Right ventricle myocardium inferior (tissue), 1 donor: ENCODE measurements at regions not wholly inside any gene's neighbourhood (a gene's known extent, or its start where the extent isn't known, plus 50 kb on each side); places are given as distances from the start of the nearest gene placed in this dataset.
"Not testable (repeated sequence)": the region's sequence is repeated elsewhere in the genome, so short reads cannot be mapped to it uniquely, and the experiment has no call there.

Source experiments
- ATAC-seq: fragments of 200-7000 bp; cut with Tn5 transposase; one replicate; pipeline ENCODE4 v1.9.1; 2020; ENCODE audit warnings: mild to moderate bottlenecking, moderate library complexity
- DNase-seq: peaks from one replicate; pipeline ENCODE4 v3.0.0; 2021; ENCODE audit errors: missing footprints
- intact Hi-C: fragments of 100-400 bp; cut with DNase I; formaldehyde crosslinking; loops from one replicate; pipeline ENCODE4 v1.11.0; 2022
- donor health status: DM: no; HTN: yes; CAD: no; lungs with severe emphysema.

GRCh38 chr6:167406533-167407238 lies 81.8 kb downstream of the TTLL2 start:
- DNase-seq, intact Hi-C loops, ATAC-seq: not testable (repeated sequence)

- ATAC-seq = no peak
- intact Hi-C loops = no loop called here
- DNase-seq = no peak
These were observed 82.6 kb downstream of the TTLL2 start for GRCh38 chr6:167407239-167408064.

- DNase-seq (no peak), ATAC-seq (no peak)
- intact Hi-C loops = no loop called here
These were observed 83.5 kb downstream of the TTLL2 start for GRCh38 chr6:167408235-167408869.

DNA sequence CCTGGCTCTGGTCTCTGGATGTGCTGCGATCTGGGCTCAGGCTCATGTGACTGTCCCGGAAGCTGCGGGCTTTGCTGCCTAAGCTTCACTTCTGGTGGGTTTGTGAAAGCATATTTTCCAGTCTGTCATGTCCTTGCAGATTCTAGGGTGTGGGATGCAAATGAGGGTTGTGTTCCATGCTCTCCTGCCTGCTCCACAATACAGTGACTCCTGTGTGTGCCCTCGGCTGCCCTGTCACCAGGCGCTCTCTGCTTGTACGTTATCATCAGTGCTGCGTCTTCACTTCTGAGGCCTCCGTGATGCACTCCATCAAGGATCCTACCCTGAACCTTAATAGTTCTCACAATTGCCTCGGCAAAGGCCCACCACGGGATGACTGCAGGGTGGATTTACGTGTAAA lies 84.2 kb downstream of the TTLL2 start:
- no peak for DNase-seq
- no peak for ATAC-seq
- intact Hi-C loops = no loop called here

GRCh38 chr6:167409694-167410093 lies 84.8 kb downstream of the TTLL2 start:
- intact Hi-C loops = no loop called here
- ATAC-seq (no peak), DNase-seq (no peak)

DNA sequence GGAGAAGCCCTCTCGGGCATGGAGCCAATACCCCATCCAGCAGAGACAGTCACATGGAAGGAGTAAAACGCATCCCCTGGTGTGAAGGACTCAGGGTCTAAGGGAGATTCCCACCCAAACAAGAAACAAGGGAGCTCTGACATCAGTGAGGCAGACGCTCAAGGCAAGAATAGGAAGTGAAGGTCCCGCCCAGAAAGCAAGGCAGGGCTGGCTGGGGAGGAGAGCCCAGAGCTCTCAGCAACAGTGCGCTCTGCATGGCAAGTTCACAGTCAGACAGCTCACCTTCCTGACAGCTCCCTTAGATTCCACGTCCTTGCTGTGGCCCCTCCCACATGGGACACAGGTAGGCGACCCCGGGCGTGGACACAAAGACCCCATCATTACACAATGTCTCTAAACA lies 85.6 kb downstream of the TTLL2 start:
- no peak for DNase-seq
- no peak for ATAC-seq
- intact Hi-C loops = no loop called here

DNA sequence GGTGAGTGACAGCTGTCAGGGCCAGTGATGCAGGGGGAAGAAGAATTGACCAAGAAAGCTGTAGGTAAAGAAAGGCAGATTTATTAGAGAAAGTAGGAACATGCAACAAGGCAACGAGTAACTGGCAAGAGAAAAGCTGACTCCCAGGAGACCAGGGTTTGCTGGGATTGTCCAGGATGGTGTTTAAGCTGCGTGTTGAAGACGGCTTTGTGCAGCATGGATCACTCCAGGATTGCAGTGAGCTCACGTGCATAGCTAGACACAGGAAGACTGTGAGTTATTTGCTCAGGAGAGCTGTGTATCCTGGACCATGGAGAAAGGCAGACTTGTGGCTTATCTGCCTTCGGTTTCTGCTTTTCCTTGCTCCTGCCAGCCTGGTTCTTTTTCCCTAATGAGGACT lies 87.6 kb downstream of the TTLL2 start:
- ATAC-seq (no peak), DNase-seq (no peak)
- intact Hi-C loops = no loop called here

GRCh38 chr6:167415441-167415961 lies 90.6 kb downstream of the TTLL2 start:
- ATAC-seq (no peak), DNase-seq (no peak)
- intact Hi-C loops = no loop called here

DNA sequence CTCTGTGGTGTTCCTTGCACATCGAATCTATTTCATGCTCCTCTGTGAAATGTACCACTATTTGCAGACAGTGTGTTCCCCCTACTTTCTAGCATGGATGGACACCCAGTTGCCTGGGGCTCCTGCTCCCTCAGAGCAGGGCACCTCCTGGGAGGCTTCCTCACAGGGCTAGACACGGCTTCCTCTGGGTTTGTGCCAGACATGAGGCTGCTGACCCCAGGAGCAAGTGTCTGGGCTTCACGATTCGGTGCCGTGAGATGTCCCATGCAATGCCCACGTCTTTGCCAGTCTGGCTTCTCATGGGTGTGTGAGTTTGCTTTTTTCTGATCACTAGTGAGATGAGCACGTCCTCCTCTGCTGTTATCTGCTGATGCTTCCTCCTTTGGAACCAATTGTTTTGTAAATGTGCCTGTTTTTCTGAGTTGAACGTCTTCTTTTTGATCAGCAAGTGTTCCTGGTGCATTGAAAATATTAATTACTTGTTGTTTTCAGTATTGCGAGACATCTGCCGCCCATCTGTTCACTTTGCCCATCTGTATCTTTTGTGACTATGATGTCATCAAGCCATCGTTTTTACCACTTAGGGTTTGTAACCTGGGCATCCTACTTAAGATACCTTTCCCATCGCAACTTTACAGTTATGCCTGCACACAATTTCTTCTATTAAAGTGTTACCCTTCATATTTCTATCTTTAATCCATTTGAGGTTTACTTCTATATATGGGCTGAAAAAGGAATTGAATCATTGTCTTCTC lies 92.0 kb downstream of the TTLL2 start:
- intact Hi-C loops = no loop called here
- ATAC-seq = no peak
- DNase-seq = no peak

DNA sequence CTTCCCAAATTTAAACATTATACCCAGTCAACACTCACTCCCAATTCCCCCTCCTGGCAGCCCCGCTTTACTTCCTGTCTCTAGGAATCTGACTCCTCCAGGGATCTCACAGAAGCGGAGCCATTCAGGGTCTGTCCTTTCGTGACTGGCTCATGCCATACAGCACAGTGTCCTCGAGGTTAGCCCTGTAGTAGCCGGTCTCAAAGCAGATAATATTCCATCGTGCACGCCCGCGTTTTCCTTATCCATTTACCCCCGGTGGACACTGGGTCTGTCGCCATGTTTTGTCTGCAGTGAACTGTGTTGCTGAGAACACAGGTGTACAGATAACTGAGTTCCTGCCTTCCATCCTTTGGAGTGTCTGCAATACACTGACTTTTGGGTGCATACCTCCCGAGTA lies 95.3 kb downstream of the TTLL2 start:
- no peak for ATAC-seq
- intact Hi-C loops = no loop called here
- no peak for DNase-seq

- ATAC-seq = no peak
These were observed 96.2 kb downstream of the TTLL2 start for GRCh38 chr6:167420858-167421766.

DNA sequence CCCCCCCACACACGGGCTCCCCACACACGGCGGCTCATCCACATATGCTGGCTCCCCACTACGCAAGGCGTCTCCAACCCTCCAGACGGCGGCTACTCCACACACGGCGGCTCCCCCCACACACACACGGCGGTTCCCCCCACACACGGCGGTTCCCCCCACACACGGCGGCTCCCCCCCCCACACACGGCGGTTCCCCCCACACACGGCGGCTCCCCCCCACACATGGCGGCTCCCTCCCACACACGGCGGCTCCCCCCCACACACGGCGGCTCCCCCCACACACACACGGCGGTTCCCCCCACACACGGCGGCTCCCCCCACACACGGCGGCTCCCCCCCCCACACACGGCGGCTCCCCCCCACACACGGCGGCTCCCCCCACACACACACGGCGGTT lies 97.1 kb downstream of the TTLL2 start:
- intact Hi-C loops, ATAC-seq, DNase-seq: not testable (repeated sequence)

More at GRCh38 chr6:167420858-167421766, 96.2 kb downstream of the TTLL2 start:
- intact Hi-C loops = no loop called here
- no peak for DNase-seq

- intact Hi-C loops = no loop called here
- ATAC-seq (no peak), DNase-seq (no peak)
These were observed 98.0 kb downstream of the TTLL2 start for GRCh38 chr6:167422934-167423333.

- intact Hi-C loops = no loop called here
- no peak for DNase-seq
- ATAC-seq = no peak
These were observed 99.3 kb downstream of the TTLL2 start for GRCh38 chr6:167424060-167424673.

- intact Hi-C loops = no loop called here
- ATAC-seq (no peak), DNase-seq (no peak)
These were observed 99.8 kb downstream of the TTLL2 start for GRCh38 chr6:167424700-167425099.

DNA sequence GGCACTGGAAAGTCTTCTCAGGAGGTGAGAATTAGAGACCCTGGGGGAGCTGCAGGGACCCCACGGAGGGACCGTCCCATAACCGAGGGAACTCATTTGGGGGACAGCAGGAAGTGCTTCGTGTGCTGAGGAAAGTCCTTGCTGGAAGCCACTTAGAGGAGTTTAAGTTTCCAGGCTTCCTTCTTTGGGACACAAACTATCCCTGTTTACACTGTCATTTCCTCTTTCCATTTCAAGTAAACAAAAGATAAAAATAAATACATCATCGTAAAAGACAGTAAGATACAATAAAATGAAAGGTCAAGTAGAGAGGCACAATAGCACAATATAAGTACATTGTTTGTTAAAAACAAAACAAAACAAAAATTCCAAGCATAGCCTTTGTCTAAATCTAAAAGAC lies 101.2 kb downstream of the TTLL2 start:
- intact Hi-C loops = no loop called here
- no peak for DNase-seq

DNA sequence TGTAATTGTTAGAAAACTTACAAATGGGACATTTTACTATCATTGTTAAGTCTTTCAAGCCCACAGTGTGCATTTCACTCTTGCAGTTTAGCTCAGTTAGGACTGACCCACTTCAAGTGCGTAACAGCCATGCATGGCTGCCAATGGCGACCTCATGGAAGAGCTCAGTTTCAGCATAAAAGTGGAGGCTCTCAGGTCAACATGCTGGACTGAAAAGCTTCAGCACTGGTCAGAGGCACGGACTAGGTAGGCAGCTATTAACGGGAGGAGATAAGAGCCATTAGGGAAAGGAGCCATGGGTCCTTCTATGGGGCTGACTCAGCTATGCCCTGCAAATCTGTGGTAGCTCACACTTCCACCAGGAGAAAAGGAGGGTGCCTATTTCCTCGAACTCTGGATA lies 101.8 kb downstream of the TTLL2 start:
- no peak for ATAC-seq
- no peak for DNase-seq
- intact Hi-C loops = no loop called here

More for the DNA sequence above, 101.2 kb downstream of the TTLL2 start:
- ATAC-seq = no peak
